ENCODE measurements at regions not wholly inside any gene's neighbourhood (a gene's known extent, or its start where the extent isn't known, plus 50 kb on each side); places are given as distances from the start of the nearest gene placed in this dataset.

- Histone ChIP-seq H3K4me3 (no peak overlapping the region), H3K27ac (no peak overlapping the region), H4K20me1 (no peaks in the 10 kb centered on the region), H3K9ac (no peak overlapping the region), H3K4me1 (no peaks in the 10 kb centered on the region), H3K36me3 (no peaks in the 10 kb centered on the region), H3K9me3 (replicated peaks in 1 of 11) (peaks cover 5 to 22% (median 9%) of the 10 kb centered on the region in 11 experiments; a peak in 12 of 22 replicates), H3K27me3 (no peaks in the 10 kb centered on the region), H3K4me2 (no peak overlapping the region)
- TF ChIP-seq Cebpa-rat (IDR thresholded peaks at IDR 0.05) = no peak
These were observed 172.4 kb downstream of the LRATD1 start for GRCh38 chr2:14804902-14805301.

GRCh38 chr2:14806613-14807012, 174.1 kb downstream of the LRATD1 start:
- no peak overlapping the region for H3K9ac ChIP-seq
- H3K36me3 ChIP-seq = no peaks in the 10 kb centered on the region
- peaks cover 3 to 22% (median 6%) of the 10 kb centered on the region in 11 experiments; a peak in 9 of 22 replicates for H3K9me3 ChIP-seq (replicated peaks in 1 of 11)
- H3K4me1 ChIP-seq = no peaks in the 10 kb centered on the region
- TF ChIP-seq Cebpa-rat (IDR thresholded peaks at IDR 0.05) = no peak
- H3K4me3 ChIP-seq = no peak overlapping the region
- H3K27ac ChIP-seq = no peak overlapping the region
- no peaks in the 10 kb centered on the region for H4K20me1 ChIP-seq
- H3K4me2 ChIP-seq = no peak overlapping the region
- no peaks in the 10 kb centered on the region for H3K27me3 ChIP-seq

- Histone ChIP-seq H3K4me3 (no peak overlapping the region), H3K9me3 (replicated peaks in 1 of 11) (peaks cover 8 to 23% (median 15%) of the 10 kb centered on the region in 11 experiments), H3K27ac (no peak overlapping the region), H3K4me1 (no peaks in the 10 kb centered on the region), H3K9ac (no peak overlapping the region), H3K27me3 (no peaks in the 10 kb centered on the region), H3K36me3 (no peaks in the 10 kb centered on the region), H3K4me2 (no peak overlapping the region), H4K20me1 (no peaks in the 10 kb centered on the region)
- no peak for TF ChIP-seq Cebpa-rat (IDR thresholded peaks at IDR 0.05)
These were observed 182.7 kb downstream of the LRATD1 start for GRCh38 chr2:14815201-14815600.

GRCh38 chr2:14816069-14817060, 183.8 kb downstream of the LRATD1 start:
- H3K4me1 ChIP-seq = no peaks in the 10 kb centered on the region
- H3K9ac ChIP-seq = no peak overlapping the region
- H3K27ac ChIP-seq = no peak overlapping the region
- H3K36me3 ChIP-seq = no peaks in the 10 kb centered on the region
- H3K4me3 ChIP-seq = no peak overlapping the region
- TF ChIP-seq Cebpa-rat (IDR thresholded peaks at IDR 0.05) = no peak
- H3K27me3 ChIP-seq = no peaks in the 10 kb centered on the region
- H3K9me3 ChIP-seq (replicated peaks in 1 of 11) = peaks cover 8 to 23% (median 13%) of the 10 kb centered on the region in 11 experiments
- no peaks in the 10 kb centered on the region for H4K20me1 ChIP-seq
- no peak overlapping the region for H3K4me2 ChIP-seq

- Histone ChIP-seq H3K4me2 (no peak overlapping the region), H3K27me3 (no peaks in the 10 kb centered on the region), H3K9ac (no peak overlapping the region), H3K27ac (no peak overlapping the region), H3K4me1 (no peaks in the 10 kb centered on the region), H4K20me1 (no peaks in the 10 kb centered on the region), H3K36me3 (no peaks in the 10 kb centered on the region), H3K9me3 (replicated peaks in 1 of 11) (peaks cover 8 to 20% (median 13%) of the 10 kb centered on the region in 11 experiments), H3K4me3 (no peak overlapping the region)
- no peak for TF ChIP-seq Cebpa-rat (IDR thresholded peaks at IDR 0.05)
These were observed 185.3 kb downstream of the LRATD1 start for GRCh38 chr2:14817848-14818247.

- Histone ChIP-seq H3K9me3 (replicated peaks in 1 of 11) (no peaks in the 10 kb centered on the region), H3K4me1 (peaks cover 0 to 6% (median 2%) of the 10 kb centered on the region in 10 experiments; a peak in 4 of 20 replicates), H3K4me3 (no peak overlapping the region), H3K4me2 (no peak overlapping the region), H3K36me3 (no peaks in the 10 kb centered on the region), H3K27me3 (no peaks in the 10 kb centered on the region), H3K9ac (no peak overlapping the region), H3K27ac (no peak overlapping the region), H4K20me1 (no peaks in the 10 kb centered on the region)
- TF ChIP-seq Cebpa-rat (IDR thresholded peaks at IDR 0.05) = no peak
These were observed 194.0 kb downstream of the LRATD1 start for GRCh38 chr2:14826518-14826917.

- no peaks in the 10 kb centered on the region for H3K27me3 ChIP-seq
- no peak overlapping the region for H3K27ac ChIP-seq
- H3K9me3 ChIP-seq (replicated peaks in 1 of 11) = no peaks in the 10 kb centered on the region
- H3K36me3 ChIP-seq = no peaks in the 10 kb centered on the region
- no peaks in the 10 kb centered on the region for H4K20me1 ChIP-seq
- H3K4me2 ChIP-seq = no peak overlapping the region
- no peak overlapping the region for H3K4me3 ChIP-seq
- peaks cover 0 to 6% (median 2%) of the 10 kb centered on the region in 10 experiments; a peak in 4 of 20 replicates for H3K4me1 ChIP-seq
- H3K9ac ChIP-seq = no peak overlapping the region
- TF ChIP-seq Cebpa-rat (IDR thresholded peaks at IDR 0.05) = no peak
These were observed 194.9 kb downstream of the LRATD1 start for GRCh38 chr2:14827226-14828023.

- H3K4me1 ChIP-seq = peaks cover 0 to 6% (median 2%) of the 10 kb centered on the region in 10 experiments; a peak in 4 of 20 replicates
These were observed 195.7 kb downstream of the LRATD1 start for GRCh38 chr2:14828223-14828622.

GRCh38 chr2:14828968-14829367, 196.5 kb downstream of the LRATD1 start:
- Histone ChIP-seq H3K4me2 (no peak overlapping the region), H3K36me3 (no peaks in the 10 kb centered on the region), H4K20me1 (no peaks in the 10 kb centered on the region), H3K9ac (no peak overlapping the region), H3K27ac (no peak overlapping the region), H3K9me3 (replicated peaks in 1 of 11) (no peaks in the 10 kb centered on the region), H3K4me3 (no peak overlapping the region), H3K27me3 (no peaks in the 10 kb centered on the region), H3K4me1 (peaks cover 0 to 6% (median 2%) of the 10 kb centered on the region in 10 experiments; a peak in 4 of 20 replicates)
- no peak for TF ChIP-seq Cebpa-rat (IDR thresholded peaks at IDR 0.05)

More at GRCh38 chr2:14828223-14828622, 195.7 kb downstream of the LRATD1 start:
- no peak for TF ChIP-seq Cebpa-rat (IDR thresholded peaks at IDR 0.05)
- Histone ChIP-seq H3K36me3 (no peaks in the 10 kb centered on the region), H4K20me1 (no peaks in the 10 kb centered on the region), H3K9ac (no peak overlapping the region), H3K4me3 (no peak overlapping the region), H3K27ac (no peak overlapping the region), H3K27me3 (no peaks in the 10 kb centered on the region), H3K9me3 (replicated peaks in 1 of 11) (no peaks in the 10 kb centered on the region), H3K4me2 (peak overlapping the region in 5 of 11 experiments; percentile 6 to 46 (median 29); a peak in 7 of 22 replicates)
